Endothelial cell of umbilical vein (primary cell): ENCODE measurements at regions not wholly inside any gene's neighbourhood (a gene's known extent, or its start where the extent isn't known, plus 50 kb on each side); places are given as distances from the start of the nearest gene placed in this dataset.

Experiments used
- CTCF ChIP-seq, 2 donors: IDR thresholded peaks; 1 replicate in 1 of 2; 2 replicates in 1 of 2; pipeline ENCODE4 v1.5.1; 2011; ENCODE audit warnings: low read length in 2 of 2, mild to moderate bottlenecking in 2 of 2, moderate library complexity in 2 of 2, control low read depth in 1 of 2, inconsistent platforms in 1 of 2, low read depth in 1 of 2; ENCODE audit not compliant: insufficient read depth in 1 of 2; ENCODE audit errors: extremely low read depth in 1 of 2
- JUN ChIP-seq: IDR thresholded peaks from 2 replicates; pipeline ENCODE4 v1.6.1; 2011; ENCODE audit warnings: borderline replicate concordance, low read depth; ENCODE audit not compliant: insufficient read length, insufficient read depth
- MAX ChIP-seq: IDR thresholded peaks from 2 replicates; pipeline ENCODE4 v1.6.1; 2011; ENCODE audit not compliant: insufficient read depth, insufficient read length
- POLR2A ChIP-seq: IDR thresholded peaks from 2 replicates; pipeline ENCODE4 v1.6.1; 2012; ENCODE audit warnings: low read depth, mild to moderate bottlenecking, control low read depth, low read length

- TF ChIP-seq POLR2A (no peak), JUN (no peak), CTCF (IDR thresholded peaks at IDR 0.05; ENCODE audit: extremely low read depth in 1 of 2, insufficient read depth in 1 of 2, low read depth in 1 of 2, low read length in 2 of 2) (no peak), MAX (no peak)
Measured at GRCh38 chr13:80151016-80151415, 189.9 kb downstream of the SPRY2 start.
